Mesothelial cell of epicardium (in vitro differentiated cells): ENCODE measurements at regions not wholly inside any gene's neighbourhood (a gene's known extent, or its start where the extent isn't known, plus 50 kb on each side); places are given as distances from the start of the nearest gene placed in this dataset.
"Not testable (repeated sequence)": the region's sequence is repeated elsewhere in the genome, so short reads cannot be mapped to it uniquely, and the experiment has no call there.

Source experiments
- DNase-seq, 2 experiments: peaks; one replicate each; pipeline ENCODE4 v3.0.0; 2021; ENCODE audit warnings: low spot score in 2 of 2; ENCODE audit not compliant: unreplicated experiment in 2 of 2
- H3K27ac Mint-ChIP-seq: 2 replicates; pipeline ENCODE4 v1.8.0; 2021; ENCODE audit warnings: mixed read lengths
- H3K27me3 Mint-ChIP-seq: 2 replicates; pipeline ENCODE4 v1.8.0; 2021; ENCODE audit warnings: low read depth, mixed read lengths
- H3K36me3 Mint-ChIP-seq: 2 replicates; pipeline ENCODE4 v1.8.0; 2021; ENCODE audit warnings: mixed read lengths
- H3K4me1 Mint-ChIP-seq: 2 replicates; pipeline ENCODE4 v1.8.0; 2021; ENCODE audit warnings: mixed read lengths
- H3K4me3 Mint-ChIP-seq: 2 replicates; pipeline ENCODE4 v1.8.0; 2021; ENCODE audit warnings: mild to moderate bottlenecking, moderate library complexity, mixed read lengths
- H3K9me3 Mint-ChIP-seq: 2 replicates; pipeline ENCODE4 v1.8.0; 2021; ENCODE audit warnings: mixed read lengths
- CTCF ChIP-seq: fragments of 200-600 bp; sonication (generic); IDR thresholded peaks from one replicate; pipeline ENCODE4 v1.5.0; 2021; ENCODE audit warnings: antibody characterized with exemption; ENCODE audit not compliant: unreplicated experiment

GRCh38 chr3:102718651-102719050, 283.8 kb downstream of the ZPLD1 start:
- Mint-ChIP-seq H3K27ac (no peak overlapping the region), H3K4me1 (peaks cover 5% of the 10 kb centered on the region), H3K36me3 (no peaks in the 10 kb centered on the region), H3K4me3 (no peak overlapping the region), H3K27me3 (no peaks in the 10 kb centered on the region), H3K9me3 (peaks cover 4% of the 10 kb centered on the region)
- no peak for TF ChIP-seq CTCF
- DNase-seq = no peak

DNA sequence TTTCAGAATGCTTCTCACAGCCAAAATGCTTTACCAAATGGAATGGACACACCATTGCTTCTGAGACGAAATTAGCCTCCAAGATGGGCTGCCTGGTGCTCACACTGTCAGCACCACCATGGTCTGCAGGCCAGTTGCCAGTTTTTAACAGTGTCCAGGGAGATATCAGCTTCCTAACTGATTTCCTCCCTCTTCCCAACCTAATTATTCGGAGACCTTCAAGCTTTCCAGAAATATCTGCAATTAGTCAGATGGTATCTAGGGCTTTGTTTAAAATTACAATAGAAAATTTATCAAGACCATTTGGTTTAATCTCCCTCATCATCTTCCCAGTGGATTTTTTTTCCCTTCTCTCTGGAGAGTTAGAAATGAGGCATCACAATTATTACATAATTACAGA, 287.5 kb downstream of the ZPLD1 start:
- no peak overlapping the region for H3K27ac Mint-ChIP-seq
- no peak overlapping the region for H3K4me3 Mint-ChIP-seq
- no peak for TF ChIP-seq CTCF
- no peaks in the 10 kb centered on the region for H3K27me3 Mint-ChIP-seq
- peaks cover 6% of the 10 kb centered on the region for H3K9me3 Mint-ChIP-seq
- H3K36me3 Mint-ChIP-seq = no peaks in the 10 kb centered on the region
- no peak for DNase-seq
- H3K4me1 Mint-ChIP-seq = no peaks in the 10 kb centered on the region

GRCh38 chr3:102727340-102727739, 292.5 kb downstream of the ZPLD1 start:
- Mint-ChIP-seq H3K27me3 (no peaks in the 10 kb centered on the region), H3K4me3 (no peak overlapping the region), H3K36me3 (no peaks in the 10 kb centered on the region), H3K4me1 (no peaks in the 10 kb centered on the region), H3K27ac (no peak overlapping the region), H3K9me3 (peaks cover 6% of the 10 kb centered on the region)
- no peak for DNase-seq
- TF ChIP-seq CTCF = no peak

DNA sequence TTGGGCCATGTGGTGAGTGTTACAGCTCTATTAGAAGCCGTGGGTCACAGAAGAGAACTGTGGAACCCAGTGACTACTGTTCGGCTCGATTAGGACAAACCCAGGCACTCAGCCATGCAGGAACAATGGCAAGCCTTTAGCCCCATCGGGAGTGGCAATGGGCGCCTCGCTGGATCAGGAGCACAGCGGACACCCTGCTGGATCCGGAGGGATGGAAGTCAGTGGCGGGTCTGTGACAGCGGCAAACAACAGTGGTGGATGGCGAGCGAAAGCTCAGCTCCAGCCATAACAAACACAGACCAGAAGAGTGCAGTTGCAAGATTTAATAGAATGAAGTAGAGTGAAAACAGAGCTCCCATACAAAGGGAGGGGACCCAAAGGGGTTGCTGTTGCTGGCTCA, 297.8 kb downstream of the ZPLD1 start:
- H3K27ac Mint-ChIP-seq, H3K9me3 Mint-ChIP-seq, DNase-seq, H3K4me3 Mint-ChIP-seq, H3K27me3 Mint-ChIP-seq, H3K36me3 Mint-ChIP-seq: not testable (repeated sequence)
- H3K4me1 Mint-ChIP-seq = peaks cover 18% of the 10 kb centered on the region

GRCh38 chr3:102733791-102734563, 299.2 kb downstream of the ZPLD1 start:
- no peak for TF ChIP-seq CTCF
- Mint-ChIP-seq H3K27me3 (no peaks in the 10 kb centered on the region), H3K9me3 (no peaks in the 10 kb centered on the region), H3K4me3 (no peak overlapping the region), H3K27ac (peak overlapping the region; percentile 79), H3K36me3 (no peaks in the 10 kb centered on the region), H3K4me1 (peaks cover 18% of the 10 kb centered on the region)
- DNase-seq = no peak

- no peak for DNase-seq
- no peaks in the 10 kb centered on the region for H3K27me3 Mint-ChIP-seq
- TF ChIP-seq CTCF = no peak
- no peaks in the 10 kb centered on the region for H3K9me3 Mint-ChIP-seq
- H3K4me1 Mint-ChIP-seq = peaks cover 18% of the 10 kb centered on the region
- no peaks in the 10 kb centered on the region for H3K36me3 Mint-ChIP-seq
- no peak overlapping the region for H3K4me3 Mint-ChIP-seq
- no peak overlapping the region for H3K27ac Mint-ChIP-seq
Observed at GRCh38 chr3:102735311-102735710, 300.5 kb downstream of the ZPLD1 start.
